ENCODE measurements at regions not wholly inside any gene's neighbourhood (a gene's known extent, or its start where the extent isn't known, plus 50 kb on each side); places are given as distances from the start of the nearest gene placed in this dataset.

GRCh38 chr3:73707772-73708171, 83.0 kb upstream of the PDZRN3 start:
- Histone ChIP-seq H3K4me3 (replicated peaks in 1 of 3; ENCODE audit: low read depth in 2 of 3, low read length in 3 of 3) (no peak overlapping the region), H3K4me1 (ENCODE audit: control insufficient read depth in 1 of 2, insufficient read depth in 2 of 2, low read length in 2 of 2) (no peaks in the 10 kb centered on the region), H3K4me2 (replicated peaks; ENCODE audit: extremely low read depth, low read length, poor library complexity, severe bottlenecking) (no peak overlapping the region), H3K27me3 (ENCODE audit: control insufficient read depth in 2 of 2, insufficient read depth in 2 of 2, low read length in 2 of 2) (no peaks in the 10 kb centered on the region), H3K79me2 (ENCODE audit: insufficient read depth, low read length) (no peaks in the 10 kb centered on the region), H3K9ac (ENCODE audit: insufficient read depth, low read length, poor library complexity, severe bottlenecking) (no peak overlapping the region), H3K36me3 (replicated peaks in 1 of 2; ENCODE audit: control insufficient read depth in 1 of 2, insufficient read depth in 2 of 2, low read length in 2 of 2) (no peaks in the 10 kb centered on the region), H4K20me1 (ENCODE audit: insufficient read depth, low read length) (no peaks in the 10 kb centered on the region), H2AFZ (ENCODE audit: insufficient read depth, low read depth, low read length, poor library complexity, severe bottlenecking) (no peak overlapping the region), H3K9me3 (replicated peaks in 1 of 2; ENCODE audit: control insufficient read depth in 1 of 2, insufficient read depth in 1 of 2, low read length in 2 of 2) (no peaks in the 10 kb centered on the region), H3K27ac (ENCODE audit: low read depth in 1 of 2, low read length in 2 of 2) (no peak overlapping the region)
- H3K27ac Mint-ChIP-seq = no peak overlapping the region
- TF ChIP-seq CTCF (IDR thresholded peaks at IDR 0.05) = no peak
- H3K9me3 Mint-ChIP-seq = peaks cover 0 to 3% (median 1%) of the 10 kb centered on the region in 7 donors
- H3K36me3 Mint-ChIP-seq = no peaks in the 10 kb centered on the region
- intact Hi-C loops (cut with micrococcal nuclease) = no loop called here
- WGBS (ENCODE audit: insufficient coverage) = no CpG with 5 or more reads among the region's 2 CpGs
- no peaks in the 10 kb centered on the region for H3K4me1 Mint-ChIP-seq
- no peak overlapping the region for H3K4me3 Mint-ChIP-seq
- no peaks in the 10 kb centered on the region for H3K27me3 Mint-ChIP-seq (ENCODE audit: low read depth in 3 of 3)
- DNase-seq = no peak

DNA sequence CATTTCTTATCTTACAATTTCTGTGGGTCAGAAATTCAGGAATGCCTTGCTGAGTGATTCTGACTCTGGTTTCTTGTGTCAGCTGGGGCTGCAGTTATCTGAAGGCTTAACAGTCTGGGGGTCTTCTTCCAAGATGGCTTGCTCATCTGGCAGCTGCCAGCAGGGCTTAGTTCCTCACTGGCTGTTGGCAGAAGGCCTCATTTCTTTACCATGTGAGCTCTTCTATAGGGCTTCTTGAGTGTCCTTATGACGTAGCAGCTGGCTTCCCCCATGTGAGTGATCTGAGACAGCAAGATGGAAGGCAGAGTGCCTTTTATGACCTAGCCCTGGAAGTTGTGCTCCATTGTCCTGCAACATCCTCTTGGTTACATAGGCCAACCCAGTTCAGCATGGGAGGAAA, 82.0 kb upstream of the PDZRN3 start:
- no peaks in the 10 kb centered on the region for H3K36me3 ChIP-seq (replicated peaks in 1 of 2; ENCODE audit: control insufficient read depth in 1 of 2, insufficient read depth in 2 of 2, low read length in 2 of 2)
- no peak overlapping the region for H3K4me2 ChIP-seq (replicated peaks; ENCODE audit: extremely low read depth, low read length, poor library complexity, severe bottlenecking)
- H3K27me3 Mint-ChIP-seq (ENCODE audit: low read depth in 3 of 3) = no peaks in the 10 kb centered on the region
- H3K9me3 ChIP-seq (replicated peaks in 1 of 2; ENCODE audit: control insufficient read depth in 1 of 2, insufficient read depth in 1 of 2, low read length in 2 of 2) = no peaks in the 10 kb centered on the region
- no peaks in the 10 kb centered on the region for H3K4me1 ChIP-seq (ENCODE audit: control insufficient read depth in 1 of 2, insufficient read depth in 2 of 2, low read length in 2 of 2)
- no peak overlapping the region for H3K27ac Mint-ChIP-seq
- H3K4me3 Mint-ChIP-seq = no peak overlapping the region
- no peaks in the 10 kb centered on the region for H3K4me1 Mint-ChIP-seq
- intact Hi-C loops (cut with micrococcal nuclease) = no loop called here
- no peaks in the 10 kb centered on the region for H3K27me3 ChIP-seq (ENCODE audit: control insufficient read depth in 2 of 2, insufficient read depth in 2 of 2, low read length in 2 of 2)
- no peak for TF ChIP-seq CTCF (IDR thresholded peaks at IDR 0.05)
- H3K79me2 ChIP-seq (ENCODE audit: insufficient read depth, low read length) = no peaks in the 10 kb centered on the region
- H3K27ac ChIP-seq (ENCODE audit: low read depth in 1 of 2, low read length in 2 of 2) = no peak overlapping the region
- no peak overlapping the region for H2AFZ ChIP-seq (ENCODE audit: insufficient read depth, low read depth, low read length, poor library complexity, severe bottlenecking)
- H3K9ac ChIP-seq (ENCODE audit: insufficient read depth, low read length, poor library complexity, severe bottlenecking) = no peak overlapping the region
- no peaks in the 10 kb centered on the region for H3K36me3 Mint-ChIP-seq
- peaks cover 0 to 3% (median 0%) of the 10 kb centered on the region in 7 donors for H3K9me3 Mint-ChIP-seq
- no peak for DNase-seq
- 100% methylated on average over 1 of the region's 1 CpG for WGBS (ENCODE audit: insufficient coverage)
- H3K4me3 ChIP-seq (replicated peaks in 1 of 3; ENCODE audit: low read depth in 2 of 3, low read length in 3 of 3) = no peak overlapping the region
- H4K20me1 ChIP-seq (ENCODE audit: insufficient read depth, low read length) = no peaks in the 10 kb centered on the region

All from CD14-positive monocyte (primary cell).